Type B pancreatic cell (in vitro differentiated cells): ENCODE measurements at regions not wholly inside any gene's neighbourhood (a gene's known extent, or its start where the extent isn't known, plus 50 kb on each side); places are given as distances from the start of the nearest gene placed in this dataset. TPM values are rescaled to one million over a fixed set of nuclear protein-coding genes. Genes with fewer than 3 reads are reported as not detected.

Source experiments
- DNase-seq: peaks from one replicate; pipeline ENCODE4 v3.0.0; 2021; ENCODE audit warnings: mixed read lengths; ENCODE audit not compliant: unreplicated experiment; ENCODE audit errors: extremely low spot score
- H3K27ac Mint-ChIP-seq: 2 replicates; pipeline ENCODE4 v1.8.0; 2021; ENCODE audit warnings: mild to moderate bottlenecking, mixed read lengths
- H3K27me3 Mint-ChIP-seq: 2 replicates; pipeline ENCODE4 v1.8.0; 2021; ENCODE audit warnings: mixed read lengths
- H3K36me3 Mint-ChIP-seq: 2 replicates; pipeline ENCODE4 v1.8.0; 2021; ENCODE audit warnings: mixed read lengths
- H3K4me1 Mint-ChIP-seq: one replicate; pipeline ENCODE4 v1.8.0; 2021; ENCODE audit warnings: mixed read lengths; ENCODE audit not compliant: unreplicated experiment
- H3K4me3 Mint-ChIP-seq: 2 replicates; pipeline ENCODE4 v1.8.0; 2021; ENCODE audit warnings: mild to moderate bottlenecking, mixed read lengths
- H3K9me3 Mint-ChIP-seq: 2 replicates; pipeline ENCODE4 v1.8.0; 2021; ENCODE audit warnings: mixed read lengths
- CTCF ChIP-seq: fragments of 200-600 bp; sonication (generic); conservative IDR thresholded peaks from 2 replicates; pipeline ENCODE4 v1.5.0; 2021; ENCODE audit warnings: antibody characterized with exemption, mild to moderate bottlenecking
- microRNA-seq: library from miRNA; unstranded; fragments of <30 nt; microRNA quantifications from one replicate; pipeline ENCODE4, GENCODE V29; 2020

DNA sequence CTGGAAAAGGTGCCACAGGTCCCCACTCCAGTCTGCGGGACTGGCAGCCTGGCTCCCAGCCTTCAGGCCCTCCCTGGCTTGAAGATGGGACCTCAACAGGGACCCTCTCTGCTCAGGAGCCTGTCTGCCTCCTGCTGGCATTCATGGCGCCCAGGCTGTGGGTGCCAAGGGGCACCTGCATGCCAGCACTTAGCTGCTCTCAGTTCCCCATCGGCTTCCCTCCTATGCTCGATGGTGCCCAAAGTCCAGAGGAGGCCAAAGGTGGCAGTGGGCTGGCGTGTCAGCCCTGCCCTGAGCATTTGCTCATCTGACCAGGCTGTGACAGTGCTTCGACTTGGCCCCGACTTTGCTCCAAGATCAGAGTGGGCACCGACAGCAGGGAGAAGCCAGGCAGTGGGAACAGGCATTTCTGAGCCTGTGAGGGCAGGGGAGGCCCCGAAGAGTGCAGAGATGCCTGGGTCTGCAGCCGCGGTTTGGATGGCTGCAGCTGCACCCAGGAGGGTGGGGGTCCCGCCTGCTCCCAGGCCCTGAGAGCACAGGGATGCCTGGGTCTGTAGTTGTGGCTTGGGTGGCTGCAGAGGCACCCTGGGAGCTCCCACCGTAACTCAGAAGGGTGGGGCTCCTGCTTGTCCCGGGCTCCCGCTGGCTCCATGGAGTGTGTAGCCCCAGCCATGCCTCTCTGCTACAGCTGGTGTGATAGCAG, 463.6 kb downstream of the TBC1D22A start:
- H3K27ac Mint-ChIP-seq: no peak overlapping the region
- no peak overlapping the region for H3K4me3 Mint-ChIP-seq
- TF ChIP-seq CTCF: no peak
- no peaks in the 10 kb centered on the region for H3K36me3 Mint-ChIP-seq
- DNase-seq: no peak
- H3K4me1 Mint-ChIP-seq: no peaks in the 10 kb centered on the region
- no peaks in the 10 kb centered on the region for H3K9me3 Mint-ChIP-seq
- no peaks in the 10 kb centered on the region for H3K27me3 Mint-ChIP-seq

- peaks cover 2% of the 10 kb centered on the region for H3K36me3 Mint-ChIP-seq
- H3K4me3 Mint-ChIP-seq: no peak overlapping the region
- no peaks in the 10 kb centered on the region for H3K27me3 Mint-ChIP-seq
- no peak for TF ChIP-seq CTCF
- H3K27ac Mint-ChIP-seq: no peak overlapping the region
- H3K4me1 Mint-ChIP-seq: no peaks in the 10 kb centered on the region
- H3K9me3 Mint-ChIP-seq: peaks cover 2% of the 10 kb centered on the region
- DNase-seq: no peak
Observed at GRCh38 chr22:47225080-47225930, 462.9 kb downstream of the TBC1D22A start.

Small RNA genes in the stretch of these regions (microRNA-seq; reads per million reads assigned to microRNA genes)
- gene MIR3201: not detected
- not detected for gene MIR3667
- gene MIR4535: not detected
